ENCODE measurements at regions not wholly inside any gene's neighbourhood (a gene's known extent, or its start where the extent isn't known, plus 50 kb on each side); places are given as distances from the start of the nearest gene placed in this dataset.

DNA sequence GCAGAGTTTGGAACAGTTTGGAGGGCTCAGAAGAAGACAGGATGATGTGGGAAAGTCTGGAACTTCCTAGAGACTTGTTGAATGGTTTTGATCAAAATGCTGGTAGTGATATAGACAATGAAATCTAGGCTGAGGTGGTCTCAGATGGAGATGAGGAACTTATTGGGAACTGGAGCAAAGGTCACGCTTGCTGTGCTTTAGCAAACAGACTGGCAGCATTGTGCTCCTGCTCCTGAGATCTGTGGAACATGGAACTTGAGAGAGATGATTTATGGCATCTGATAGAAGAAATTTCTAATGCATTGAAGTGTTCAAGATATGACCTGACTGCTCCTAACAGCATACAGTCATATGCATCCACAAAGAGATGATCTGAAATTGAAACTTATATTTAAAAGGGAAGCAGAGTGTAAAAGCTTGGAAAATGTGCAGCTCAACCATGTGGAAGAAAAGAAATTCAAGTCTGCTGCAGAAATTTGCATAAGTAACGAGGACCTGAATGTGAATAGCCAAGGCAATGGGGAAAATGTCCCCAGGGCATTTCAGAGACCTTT, 186.9 kb upstream of the PHYHIPL start:
- Histone ChIP-seq H3K9me3 (no peaks in the 10 kb centered on the region), H3K27me3 (no peaks in the 10 kb centered on the region), H3K4me1 (no peaks in the 10 kb centered on the region), H3K4me3 (replicated peaks in 1 of 3) (no peak overlapping the region), H3K36me3 (no peaks in the 10 kb centered on the region), H3K27ac (no peak overlapping the region)
- 91 to 92% methylated on average over 2 of the region's 2 CpGs for WGBS, 2 donors
- intact Hi-C loops (cut with DNase I) = no loop called here
- DNase-seq = no peak
- TF ChIP-seq POLR2A (IDR thresholded peaks at IDR 0.05) = no peak
- TF ChIP-seq, protein P1, sequence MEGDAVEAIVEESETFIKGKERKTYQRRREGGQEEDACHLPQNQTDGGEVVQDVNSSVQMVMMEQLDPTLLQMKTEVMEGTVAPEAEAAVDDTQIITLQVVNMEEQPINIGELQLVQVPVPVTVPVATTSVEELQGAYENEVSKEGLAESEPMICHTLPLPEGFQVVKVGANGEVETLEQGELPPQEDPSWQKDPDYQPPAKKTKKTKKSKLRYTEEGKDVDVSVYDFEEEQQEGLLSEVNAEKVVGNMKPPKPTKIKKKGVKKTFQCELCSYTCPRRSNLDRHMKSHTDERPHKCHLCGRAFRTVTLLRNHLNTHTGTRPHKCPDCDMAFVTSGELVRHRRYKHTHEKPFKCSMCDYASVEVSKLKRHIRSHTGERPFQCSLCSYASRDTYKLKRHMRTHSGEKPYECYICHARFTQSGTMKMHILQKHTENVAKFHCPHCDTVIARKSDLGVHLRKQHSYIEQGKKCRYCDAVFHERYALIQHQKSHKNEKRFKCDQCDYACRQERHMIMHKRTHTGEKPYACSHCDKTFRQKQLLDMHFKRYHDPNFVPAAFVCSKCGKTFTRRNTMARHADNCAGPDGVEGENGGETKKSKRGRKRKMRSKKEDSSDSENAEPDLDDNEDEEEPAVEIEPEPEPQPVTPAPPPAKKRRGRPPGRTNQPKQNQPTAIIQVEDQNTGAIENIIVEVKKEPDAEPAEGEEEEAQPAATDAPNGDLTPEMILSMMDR (IDR thresholded peaks at IDR 0.05) = no peak

DNA sequence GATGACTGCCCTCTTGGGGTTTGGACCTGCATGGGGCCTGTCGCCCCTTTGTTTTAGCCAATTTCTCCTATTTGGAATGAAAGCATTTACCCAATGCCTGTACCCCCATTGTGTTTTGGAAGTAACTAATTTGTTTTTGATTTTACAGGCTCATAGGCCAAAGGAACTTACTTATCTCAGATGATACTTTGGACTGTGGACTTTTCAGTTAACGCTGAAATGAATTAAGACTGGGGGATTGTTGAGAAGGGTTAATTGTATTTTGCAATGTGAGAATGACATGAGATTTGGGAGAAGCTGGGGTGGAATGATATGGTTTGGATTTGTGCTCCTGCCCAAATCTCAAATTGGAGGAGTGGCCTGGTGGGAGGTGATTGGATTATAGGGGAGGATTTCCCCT, 185.8 kb upstream of the PHYHIPL start:
- Histone ChIP-seq H3K27ac (no peak overlapping the region), H3K4me1 (no peaks in the 10 kb centered on the region), H3K9me3 (no peaks in the 10 kb centered on the region), H3K27me3 (no peaks in the 10 kb centered on the region), H3K4me3 (replicated peaks in 1 of 3) (no peak overlapping the region), H3K36me3 (no peaks in the 10 kb centered on the region)
- TF ChIP-seq, protein P1 (IDR thresholded peaks at IDR 0.05) = no peak
- TF ChIP-seq POLR2A (IDR thresholded peaks at IDR 0.05) = no peak
- DNase-seq = no peak
- WGBS, 2 donors = 95 to 100% methylated on average over 2 of the region's 2 CpGs
- intact Hi-C loops (cut with DNase I) = no loop called here

DNA sequence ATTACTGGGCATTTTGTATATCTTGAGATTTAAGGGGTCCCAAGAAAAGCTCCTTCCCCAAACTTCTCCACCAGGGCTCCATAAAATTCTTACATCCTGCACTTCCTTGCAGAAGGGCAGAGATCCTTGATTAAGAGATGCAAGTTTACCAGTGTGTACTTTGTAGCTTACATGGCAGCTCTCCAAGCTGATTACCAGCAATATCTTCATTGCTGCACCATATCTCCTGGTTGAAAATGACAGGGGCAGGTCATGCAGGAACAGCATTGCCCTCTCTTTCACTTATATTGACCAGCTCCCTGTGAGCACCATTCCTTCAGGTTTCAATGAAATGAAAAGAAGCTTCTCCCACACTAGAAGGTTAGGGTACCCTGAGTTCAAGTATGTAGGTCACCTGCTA, 184.6 kb upstream of the PHYHIPL start:
- DNase-seq = no peak
- Histone ChIP-seq H3K4me1 (no peaks in the 10 kb centered on the region), H3K27ac (no peak overlapping the region), H3K27me3 (no peaks in the 10 kb centered on the region), H3K36me3 (no peaks in the 10 kb centered on the region), H3K4me3 (replicated peaks in 1 of 3) (no peak overlapping the region), H3K9me3 (no peaks in the 10 kb centered on the region)
- no peak for TF ChIP-seq POLR2A (IDR thresholded peaks at IDR 0.05)
- TF ChIP-seq, protein P1 (IDR thresholded peaks at IDR 0.05) = no peak
- intact Hi-C loops (cut with DNase I) = no loop called here

DNA sequence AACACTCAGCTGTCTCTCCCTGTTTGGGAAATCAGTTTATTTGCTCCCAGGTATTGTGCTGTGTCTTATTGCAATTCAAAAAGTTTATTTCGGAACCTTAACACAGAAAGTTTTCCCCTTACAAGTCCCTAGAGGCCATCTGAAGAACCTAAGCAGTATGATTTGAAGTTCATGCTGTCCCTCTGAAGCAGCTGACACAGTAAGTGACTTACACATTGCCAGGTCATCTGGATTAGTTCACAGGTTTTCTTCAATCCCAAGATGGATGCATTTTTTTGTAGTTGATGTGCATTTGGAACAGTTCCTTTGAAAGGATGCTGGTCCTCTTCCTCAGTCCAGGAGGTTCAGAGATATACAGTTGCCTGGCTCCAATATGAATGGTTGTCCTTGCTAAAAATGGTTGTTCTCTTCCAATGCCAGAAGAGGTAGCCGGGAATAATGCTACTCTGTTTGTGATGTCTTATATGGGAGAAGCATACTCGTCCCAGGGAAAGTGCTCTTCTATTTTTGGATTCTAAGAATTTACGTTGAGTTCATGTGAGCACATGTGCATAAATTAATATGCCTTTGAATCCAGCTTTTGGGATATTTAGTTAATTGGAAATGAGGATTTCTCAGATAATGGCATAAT, 183.5 kb upstream of the PHYHIPL start:
- no peak for TF ChIP-seq POLR2A (IDR thresholded peaks at IDR 0.05)
- TF ChIP-seq, protein P1 (IDR thresholded peaks at IDR 0.05) = no peak
- Histone ChIP-seq H3K36me3 (no peaks in the 10 kb centered on the region), H3K27ac (no peak overlapping the region), H3K4me1 (no peaks in the 10 kb centered on the region), H3K4me3 (replicated peaks in 1 of 3) (no peak overlapping the region), H3K9me3 (no peaks in the 10 kb centered on the region), H3K27me3 (no peaks in the 10 kb centered on the region)
- 85 to 86% methylated on average over 4 of the region's 4 CpGs for WGBS, 2 donors
- no peak for DNase-seq
- intact Hi-C loops (cut with DNase I) = no loop called here

DNA sequence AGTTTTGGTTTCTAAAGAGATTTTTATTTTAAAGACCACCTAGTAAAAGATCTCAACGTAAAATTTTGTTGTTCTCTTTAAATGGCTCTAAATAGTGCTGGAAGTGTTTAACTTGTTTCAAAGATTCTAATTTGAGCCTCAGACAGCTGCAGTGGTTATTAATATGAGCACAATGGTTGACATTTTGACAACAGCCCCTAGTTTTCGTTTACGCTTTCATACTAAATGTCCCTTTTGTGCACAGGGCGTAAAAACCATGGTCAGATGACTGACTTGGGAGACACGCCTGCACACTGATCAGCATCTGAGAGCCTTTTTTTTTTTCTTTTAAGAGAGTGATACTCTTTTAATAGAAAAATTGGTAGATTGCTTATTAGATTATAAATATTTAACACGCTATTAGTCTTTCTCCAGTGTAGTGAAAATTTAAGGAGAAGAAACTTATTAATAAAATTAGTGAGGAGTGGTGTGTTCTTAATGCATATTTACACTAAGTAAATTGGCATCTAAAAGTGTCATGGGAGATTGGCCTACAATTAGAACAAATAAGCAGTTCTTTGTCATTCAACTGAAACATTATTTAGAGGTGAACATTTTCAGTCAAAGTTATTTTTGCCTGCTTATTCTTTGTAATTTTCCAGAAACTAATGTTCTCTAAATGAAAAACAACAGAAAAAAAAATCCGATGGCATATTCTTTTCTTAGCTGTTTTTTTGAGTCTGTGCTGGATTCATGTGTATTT, 182.8 kb upstream of the PHYHIPL start:
- no peak for TF ChIP-seq POLR2A (IDR thresholded peaks at IDR 0.05)
- TF ChIP-seq, protein P1 (IDR thresholded peaks at IDR 0.05) = no peak
- H3K27me3 ChIP-seq = no peaks in the 10 kb centered on the region
- no peak overlapping the region for H3K4me3 ChIP-seq (replicated peaks in 1 of 3)
- intact Hi-C loops (cut with DNase I) = no loop called here
- no peaks in the 10 kb centered on the region for H3K9me3 ChIP-seq
- no peak overlapping the region for H3K27ac ChIP-seq
- DNase-seq = no peak
- H3K4me1 ChIP-seq = no peaks in the 10 kb centered on the region
- WGBS, 2 donors = 74 to 75% methylated on average over 7 of the region's 7 CpGs
- no peaks in the 10 kb centered on the region for H3K36me3 ChIP-seq
